ENCODE measurements at regions not wholly inside any gene's neighbourhood (a gene's known extent, or its start where the extent isn't known, plus 50 kb on each side); places are given as distances from the start of the nearest gene placed in this dataset.

DNA sequence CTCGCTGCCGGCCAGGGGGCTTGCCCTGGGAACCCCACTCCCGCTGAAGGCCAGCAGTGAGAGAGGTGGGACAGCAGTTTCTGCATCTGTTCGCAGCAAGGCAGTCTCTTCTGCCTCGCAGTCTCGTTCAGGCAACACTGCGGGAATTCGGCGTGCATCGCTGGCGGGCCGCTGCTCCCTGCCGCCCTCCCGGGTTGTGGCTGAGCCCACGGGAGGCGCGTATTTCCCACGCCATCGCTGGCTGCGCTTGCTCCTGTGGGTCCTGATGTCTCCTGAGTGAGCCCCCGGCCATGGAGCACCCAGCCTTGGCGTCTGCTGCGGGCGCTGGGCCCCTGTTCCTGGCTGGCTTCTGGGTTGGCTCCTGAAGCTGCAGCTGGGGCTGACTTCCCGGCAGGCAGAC is 227.9 kb downstream of the TEX29 start:
- TF ChIP-seq, protein P1, sequence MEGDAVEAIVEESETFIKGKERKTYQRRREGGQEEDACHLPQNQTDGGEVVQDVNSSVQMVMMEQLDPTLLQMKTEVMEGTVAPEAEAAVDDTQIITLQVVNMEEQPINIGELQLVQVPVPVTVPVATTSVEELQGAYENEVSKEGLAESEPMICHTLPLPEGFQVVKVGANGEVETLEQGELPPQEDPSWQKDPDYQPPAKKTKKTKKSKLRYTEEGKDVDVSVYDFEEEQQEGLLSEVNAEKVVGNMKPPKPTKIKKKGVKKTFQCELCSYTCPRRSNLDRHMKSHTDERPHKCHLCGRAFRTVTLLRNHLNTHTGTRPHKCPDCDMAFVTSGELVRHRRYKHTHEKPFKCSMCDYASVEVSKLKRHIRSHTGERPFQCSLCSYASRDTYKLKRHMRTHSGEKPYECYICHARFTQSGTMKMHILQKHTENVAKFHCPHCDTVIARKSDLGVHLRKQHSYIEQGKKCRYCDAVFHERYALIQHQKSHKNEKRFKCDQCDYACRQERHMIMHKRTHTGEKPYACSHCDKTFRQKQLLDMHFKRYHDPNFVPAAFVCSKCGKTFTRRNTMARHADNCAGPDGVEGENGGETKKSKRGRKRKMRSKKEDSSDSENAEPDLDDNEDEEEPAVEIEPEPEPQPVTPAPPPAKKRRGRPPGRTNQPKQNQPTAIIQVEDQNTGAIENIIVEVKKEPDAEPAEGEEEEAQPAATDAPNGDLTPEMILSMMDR (conservative IDR thresholded peaks at IDR 0.05; ENCODE audit: low read length) = no peak
- TF ChIP-seq EZH2phosphoT487 (IDR thresholded peaks at IDR 0.05; ENCODE audit: borderline replicate concordance, low read depth, low read length) = no peak
